ENCODE measurements at regions not wholly inside any gene's neighbourhood (a gene's known extent, or its start where the extent isn't known, plus 50 kb on each side); places are given as distances from the start of the nearest gene placed in this dataset.

DNA sequence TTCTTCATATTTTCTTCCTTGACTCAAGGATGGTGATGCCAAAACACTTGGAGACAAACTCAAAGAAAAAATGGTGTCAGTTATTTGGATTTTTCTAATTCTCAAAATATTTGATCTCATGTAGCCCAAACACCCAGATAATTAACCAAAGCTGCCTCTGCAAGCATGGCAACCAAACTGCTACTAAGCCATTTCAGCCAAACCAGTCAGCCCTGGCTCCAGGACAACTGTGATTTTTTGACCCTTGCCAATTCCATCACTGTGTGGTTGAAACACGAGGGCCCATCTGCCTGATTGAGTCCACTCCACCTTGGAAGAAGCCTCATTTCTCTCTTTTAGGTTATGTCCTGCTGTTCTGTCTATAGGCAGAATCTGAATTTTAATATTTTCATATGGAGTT lies 277.4 kb downstream of the BLID start:
- WGBS (ENCODE audit: low lambda C conversion rate, missing lambda C conversion rate), result 90% methylated on average over 1 of the region's 1 CpG
- H3K79me2 ChIP-seq, result no peaks in the 10 kb centered on the region
- H4K20me1 ChIP-seq (ENCODE audit: insufficient read depth, poor library complexity, severe bottlenecking), result no peaks in the 10 kb centered on the region
- no peak overlapping the region for H3K4me2 ChIP-seq
- H3K9me2 ChIP-seq (replicated peaks; ENCODE audit: insufficient read depth), result no peaks in the 10 kb centered on the region
- H3K4me1 ChIP-seq (ENCODE audit: insufficient read depth), result no peaks in the 10 kb centered on the region
- TF ChIP-seq EZH2 (IDR thresholded peaks at IDR 0.05; ENCODE audit: borderline replicate concordance) (no peak), EZH2phosphoT487 (IDR thresholded peaks at IDR 0.05; ENCODE audit: low read depth, severe bottlenecking, unreplicated experiment) (no peak)
- TF ChIP-seq, protein P1, sequence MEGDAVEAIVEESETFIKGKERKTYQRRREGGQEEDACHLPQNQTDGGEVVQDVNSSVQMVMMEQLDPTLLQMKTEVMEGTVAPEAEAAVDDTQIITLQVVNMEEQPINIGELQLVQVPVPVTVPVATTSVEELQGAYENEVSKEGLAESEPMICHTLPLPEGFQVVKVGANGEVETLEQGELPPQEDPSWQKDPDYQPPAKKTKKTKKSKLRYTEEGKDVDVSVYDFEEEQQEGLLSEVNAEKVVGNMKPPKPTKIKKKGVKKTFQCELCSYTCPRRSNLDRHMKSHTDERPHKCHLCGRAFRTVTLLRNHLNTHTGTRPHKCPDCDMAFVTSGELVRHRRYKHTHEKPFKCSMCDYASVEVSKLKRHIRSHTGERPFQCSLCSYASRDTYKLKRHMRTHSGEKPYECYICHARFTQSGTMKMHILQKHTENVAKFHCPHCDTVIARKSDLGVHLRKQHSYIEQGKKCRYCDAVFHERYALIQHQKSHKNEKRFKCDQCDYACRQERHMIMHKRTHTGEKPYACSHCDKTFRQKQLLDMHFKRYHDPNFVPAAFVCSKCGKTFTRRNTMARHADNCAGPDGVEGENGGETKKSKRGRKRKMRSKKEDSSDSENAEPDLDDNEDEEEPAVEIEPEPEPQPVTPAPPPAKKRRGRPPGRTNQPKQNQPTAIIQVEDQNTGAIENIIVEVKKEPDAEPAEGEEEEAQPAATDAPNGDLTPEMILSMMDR (IDR thresholded peaks at IDR 0.05; ENCODE audit: poor library complexity), result no peak
- DNase-seq (ENCODE audit: low spot score), result no peak
- no peaks in the 10 kb centered on the region for H3K9me3 ChIP-seq (ENCODE audit: low read depth)
- H3K27me3 ChIP-seq, result no peaks in the 10 kb centered on the region
- no peaks in the 10 kb centered on the region for H3K36me3 ChIP-seq (replicated peaks; ENCODE audit: insufficient read depth, low read depth)
- H3K27ac ChIP-seq, result no peak overlapping the region
- H2AFZ ChIP-seq, result no peak overlapping the region
- no peak overlapping the region for H3K4me3 ChIP-seq

DNA sequence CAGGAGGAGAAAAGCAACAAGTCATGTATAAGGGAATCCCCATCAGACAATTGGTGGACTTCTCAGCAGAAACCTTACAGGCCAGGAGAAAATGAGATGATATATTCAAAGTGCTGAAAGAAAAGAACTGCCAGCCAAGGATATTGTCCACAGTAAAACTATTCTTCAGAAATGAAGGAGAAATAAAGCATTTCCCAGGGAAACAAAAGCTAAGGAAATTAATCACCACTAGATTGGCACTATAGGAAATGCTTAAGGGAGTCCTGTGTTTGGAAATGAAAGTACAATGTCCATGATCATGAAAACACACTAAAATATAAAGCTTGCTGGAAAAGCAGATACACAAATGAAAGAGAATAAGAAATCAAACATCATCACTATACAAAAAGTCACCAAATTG lies 282.0 kb downstream of the BLID start:
- Histone ChIP-seq H4K20me1 (ENCODE audit: insufficient read depth, poor library complexity, severe bottlenecking) (no peaks in the 10 kb centered on the region), H3K27me3 (no peaks in the 10 kb centered on the region), H3K4me1 (ENCODE audit: insufficient read depth) (no peaks in the 10 kb centered on the region)

DNA sequence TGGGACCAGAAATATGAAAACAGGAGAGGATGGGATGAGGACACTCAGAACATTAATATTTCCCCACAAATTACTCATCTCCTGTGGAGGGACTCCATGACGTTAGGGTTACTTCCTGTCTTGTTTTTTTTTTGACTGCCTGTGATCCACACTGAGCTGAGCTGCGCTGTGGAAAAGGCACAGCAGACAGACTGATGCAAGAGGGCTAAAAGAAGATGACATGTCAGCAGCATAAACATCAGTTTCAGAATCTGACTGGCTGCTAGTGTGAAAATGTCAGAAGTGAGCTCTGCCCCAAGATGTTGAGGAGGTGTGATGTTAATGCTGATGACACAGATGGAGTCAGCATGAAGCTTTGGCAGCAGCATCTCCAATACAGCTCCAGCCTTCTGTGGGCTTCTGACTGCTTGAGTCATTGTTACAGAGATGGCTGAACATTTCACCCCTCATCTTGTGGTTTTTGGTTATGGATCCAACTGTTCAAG lies 286.8 kb downstream of the BLID start:
- TF ChIP-seq, protein P1 (IDR thresholded peaks at IDR 0.05; ENCODE audit: poor library complexity), result no peak
- TF ChIP-seq EZH2 (IDR thresholded peaks at IDR 0.05; ENCODE audit: borderline replicate concordance) (no peak), EZH2phosphoT487 (IDR thresholded peaks at IDR 0.05; ENCODE audit: low read depth, severe bottlenecking, unreplicated experiment) (no peak)
- Histone ChIP-seq H3K4me3 (no peak overlapping the region), H3K4me2 (no peak overlapping the region)

More for the DNA sequence above, 282.0 kb downstream of the BLID start:
- no peak overlapping the region for H3K4me3 ChIP-seq
- H3K27ac ChIP-seq, result no peak overlapping the region
- DNase-seq (ENCODE audit: low spot score), result no peak
- TF ChIP-seq EZH2phosphoT487 (IDR thresholded peaks at IDR 0.05; ENCODE audit: low read depth, severe bottlenecking, unreplicated experiment) (no peak), EZH2 (IDR thresholded peaks at IDR 0.05; ENCODE audit: borderline replicate concordance) (no peak)
- TF ChIP-seq, protein P1 (IDR thresholded peaks at IDR 0.05; ENCODE audit: poor library complexity), result no peak
- H3K36me3 ChIP-seq (replicated peaks; ENCODE audit: insufficient read depth, low read depth), result no peaks in the 10 kb centered on the region
- H3K79me2 ChIP-seq, result no peaks in the 10 kb centered on the region
- H2AFZ ChIP-seq, result no peak overlapping the region
- no peaks in the 10 kb centered on the region for H3K9me3 ChIP-seq (ENCODE audit: low read depth)
- H3K4me2 ChIP-seq, result no peak overlapping the region
- H3K9me2 ChIP-seq (replicated peaks; ENCODE audit: insufficient read depth), result no peaks in the 10 kb centered on the region

DNA sequence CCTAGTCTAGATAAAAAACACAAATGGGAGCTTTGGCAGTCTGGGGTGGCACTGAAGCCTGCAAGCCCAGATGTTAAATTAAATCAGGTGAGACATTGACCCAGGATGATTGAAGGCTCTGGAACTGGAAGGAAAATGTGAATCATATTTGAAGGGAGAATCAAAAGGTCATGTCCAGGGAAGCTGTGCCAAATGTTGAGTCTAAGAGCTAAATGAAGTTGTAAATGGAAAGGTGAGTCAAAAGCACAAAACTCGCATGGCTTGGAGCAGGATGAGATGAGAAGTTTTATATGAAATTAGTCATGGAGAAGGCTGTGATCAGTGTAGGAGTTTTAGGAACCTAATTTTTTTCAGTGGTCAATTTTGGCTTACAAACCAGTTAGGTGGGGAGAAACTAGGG lies 301.1 kb downstream of the BLID start:
- peaks cover 10% of the 10 kb centered on the region for H3K9me3 ChIP-seq (ENCODE audit: low read depth)
- H4K20me1 ChIP-seq (ENCODE audit: insufficient read depth, poor library complexity, severe bottlenecking), result no peaks in the 10 kb centered on the region
- H3K79me2 ChIP-seq, result no peaks in the 10 kb centered on the region
- H3K9me2 ChIP-seq (replicated peaks; ENCODE audit: insufficient read depth), result no peaks in the 10 kb centered on the region
- no peaks in the 10 kb centered on the region for H3K27me3 ChIP-seq
- no peak overlapping the region for H3K27ac ChIP-seq
- no peak for DNase-seq (ENCODE audit: low spot score)
- WGBS (ENCODE audit: low lambda C conversion rate, missing lambda C conversion rate), result 93% methylated on average over 1 of the region's 1 CpG
- H3K4me1 ChIP-seq (ENCODE audit: insufficient read depth), result no peaks in the 10 kb centered on the region
- H3K4me2 ChIP-seq, result no peak overlapping the region
- H3K4me3 ChIP-seq, result no peak overlapping the region
- no peak for TF ChIP-seq EZH2 (IDR thresholded peaks at IDR 0.05; ENCODE audit: borderline replicate concordance)
- TF ChIP-seq EZH2phosphoT487 (IDR thresholded peaks at IDR 0.05; ENCODE audit: low read depth, severe bottlenecking, unreplicated experiment), result no peak
- H2AFZ ChIP-seq, result no peak overlapping the region
- H3K36me3 ChIP-seq (replicated peaks; ENCODE audit: insufficient read depth, low read depth), result no peaks in the 10 kb centered on the region

More for the DNA sequence above, 286.8 kb downstream of the BLID start:
- Histone ChIP-seq H4K20me1 (ENCODE audit: insufficient read depth, poor library complexity, severe bottlenecking) (no peaks in the 10 kb centered on the region), H3K9me3 (ENCODE audit: low read depth) (no peaks in the 10 kb centered on the region), H3K79me2 (no peaks in the 10 kb centered on the region), H3K4me1 (ENCODE audit: insufficient read depth) (no peaks in the 10 kb centered on the region), H3K9me2 (replicated peaks; ENCODE audit: insufficient read depth) (no peaks in the 10 kb centered on the region), H3K27me3 (no peaks in the 10 kb centered on the region), H2AFZ (no peak overlapping the region), H3K27ac (peak overlapping the region; percentile 62), H3K36me3 (replicated peaks; ENCODE audit: insufficient read depth, low read depth) (no peaks in the 10 kb centered on the region)
- 53% methylated on average over 2 of the region's 2 CpGs for WGBS (ENCODE audit: low lambda C conversion rate, missing lambda C conversion rate)
- peak; percentile 28 for DNase-seq (ENCODE audit: low spot score)

Measured in hepatocyte (in vitro differentiated cells).